IgD-negative memory B cell (primary cell): ENCODE measurements at regions not wholly inside any gene's neighbourhood (a gene's known extent, or its start where the extent isn't known, plus 50 kb on each side); places are given as distances from the start of the nearest gene placed in this dataset.

Experiments
- H3K27ac Mint-ChIP-seq, 3 donors: one replicate each; pipeline ENCODE4 v1.8.0; 2020 to 2022; ENCODE audit warnings: mild to moderate bottlenecking in 3 of 3, mixed read lengths in 3 of 3, moderate library complexity in 1 of 3
- H3K27me3 Mint-ChIP-seq: one replicate; pipeline ENCODE4 v1.8.0; 2021; ENCODE audit warnings: mixed read lengths
- H3K36me3 Mint-ChIP-seq: one replicate; pipeline ENCODE4 v1.8.0; 2020; ENCODE audit warnings: mild to moderate bottlenecking, mixed read lengths
- H3K4me1 Mint-ChIP-seq, 3 donors: one replicate each; pipeline ENCODE4 v1.8.0; 2020 to 2022; ENCODE audit warnings: mixed read lengths in 3 of 3, mild to moderate bottlenecking in 1 of 3
- H3K4me3 Mint-ChIP-seq, 4 donors: one replicate each; pipeline ENCODE4 v1.8.0; 2020 to 2022; ENCODE audit warnings: mild to moderate bottlenecking in 4 of 4, mixed read lengths in 4 of 4, moderate library complexity in 3 of 4
- H3K9me3 Mint-ChIP-seq, 3 donors: one replicate each; pipeline ENCODE4 v1.8.0; 2020 to 2021; ENCODE audit warnings: mixed read lengths in 3 of 3, mild to moderate bottlenecking in 1 of 3

DNA sequence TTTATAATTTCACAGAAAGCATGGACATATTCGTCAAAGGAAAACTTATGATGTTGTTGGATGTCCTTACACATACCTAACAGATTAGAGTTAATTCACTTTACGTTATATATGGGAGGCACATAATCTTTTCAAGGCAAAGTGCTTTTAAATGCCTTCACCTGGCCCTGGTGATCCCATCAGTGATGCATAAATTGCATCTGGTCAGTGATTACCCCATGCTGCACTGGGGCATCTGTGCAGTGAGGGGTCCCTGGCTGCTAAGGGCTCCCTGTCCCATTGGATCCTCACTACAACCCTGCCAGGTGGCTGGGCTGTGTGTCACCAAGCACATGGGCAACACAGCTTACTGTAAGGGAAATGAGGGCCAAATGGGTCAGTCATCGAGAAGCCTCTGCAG lies 441.1 kb downstream of the RPS24 start:
- no peaks in the 10 kb centered on the region for H3K4me1 Mint-ChIP-seq
- H3K4me3 Mint-ChIP-seq: no peak overlapping the region
- H3K36me3 Mint-ChIP-seq: no peaks in the 10 kb centered on the region
- peaks cover 3% of the 10 kb centered on the region for H3K27me3 Mint-ChIP-seq
- H3K27ac Mint-ChIP-seq: no peak overlapping the region
- no peaks in the 10 kb centered on the region for H3K9me3 Mint-ChIP-seq

DNA sequence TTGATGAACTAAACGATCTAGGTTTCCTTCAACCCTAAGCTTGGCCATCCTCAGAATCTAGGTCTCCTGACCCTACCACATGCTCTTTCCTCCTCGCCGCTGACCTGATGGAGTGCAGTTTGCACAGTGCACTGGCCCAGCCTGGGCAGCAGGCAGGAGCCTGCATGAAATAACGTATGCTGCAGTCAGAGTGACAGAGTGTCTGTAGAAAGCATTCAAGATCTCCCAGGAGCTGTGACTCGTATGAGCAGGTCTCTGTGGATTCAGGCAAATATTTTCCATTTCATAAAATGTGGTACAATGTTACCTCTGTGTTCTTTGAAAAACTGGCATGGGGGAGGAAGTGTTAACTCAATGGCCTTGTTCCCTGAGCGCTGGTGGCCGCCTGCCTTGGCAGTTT lies 441.8 kb downstream of the RPS24 start:
- Mint-ChIP-seq H3K36me3 (no peaks in the 10 kb centered on the region), H3K4me3 (no peak overlapping the region), H3K9me3 (no peaks in the 10 kb centered on the region), H3K27me3 (peaks cover 3% of the 10 kb centered on the region), H3K27ac (no peak overlapping the region), H3K4me1 (no peaks in the 10 kb centered on the region)

DNA sequence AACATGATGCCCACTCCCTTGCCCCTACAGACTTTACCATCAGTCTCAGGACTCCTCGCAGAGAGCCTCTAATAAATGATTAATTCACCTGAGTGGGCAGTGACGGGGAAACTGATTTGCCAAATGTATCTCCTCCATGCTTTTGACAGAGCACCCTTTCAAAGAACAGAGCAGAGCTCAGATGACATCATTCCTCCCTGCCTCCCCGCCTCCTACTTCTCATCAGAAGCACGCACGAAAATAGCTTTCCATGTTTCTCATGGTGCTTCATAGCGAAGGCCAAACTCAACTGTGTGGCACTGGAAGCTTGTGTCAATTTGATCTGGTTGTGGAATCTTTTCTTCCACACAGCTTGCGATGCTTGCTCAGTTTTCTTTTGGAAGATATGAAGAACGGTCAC lies 442.5 kb downstream of the RPS24 start:
- no peak overlapping the region for H3K27ac Mint-ChIP-seq
- peaks cover 4% of the 10 kb centered on the region for H3K27me3 Mint-ChIP-seq
- H3K4me3 Mint-ChIP-seq: no peak overlapping the region
- H3K4me1 Mint-ChIP-seq: no peaks in the 10 kb centered on the region
- H3K9me3 Mint-ChIP-seq: no peaks in the 10 kb centered on the region
- H3K36me3 Mint-ChIP-seq: no peaks in the 10 kb centered on the region

DNA sequence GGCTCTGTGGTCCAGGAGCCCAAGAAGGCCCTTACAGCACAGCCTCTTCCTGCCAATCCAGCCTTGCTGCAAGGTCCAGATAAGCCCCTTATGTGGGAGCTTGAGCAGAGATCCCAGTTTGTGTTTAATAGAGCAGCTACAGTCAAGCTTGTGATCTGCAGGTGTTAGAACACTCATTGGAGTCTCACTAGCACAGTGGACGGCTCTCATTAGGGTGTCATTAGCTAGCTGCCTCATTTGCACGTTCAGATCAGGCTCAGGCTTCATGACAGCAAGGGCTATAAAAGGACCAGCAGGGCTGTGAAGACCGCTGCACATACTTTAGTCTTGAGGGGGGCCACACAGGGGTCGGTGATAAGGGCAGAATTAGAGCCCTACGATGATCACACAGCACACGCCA lies 443.2 kb downstream of the RPS24 start:
- no peak overlapping the region for H3K27ac Mint-ChIP-seq
- H3K4me1 Mint-ChIP-seq: no peaks in the 10 kb centered on the region
- H3K4me3 Mint-ChIP-seq: no peak overlapping the region
- H3K27me3 Mint-ChIP-seq: peaks cover 3% of the 10 kb centered on the region
- H3K9me3 Mint-ChIP-seq: no peaks in the 10 kb centered on the region
- H3K36me3 Mint-ChIP-seq: no peaks in the 10 kb centered on the region

DNA sequence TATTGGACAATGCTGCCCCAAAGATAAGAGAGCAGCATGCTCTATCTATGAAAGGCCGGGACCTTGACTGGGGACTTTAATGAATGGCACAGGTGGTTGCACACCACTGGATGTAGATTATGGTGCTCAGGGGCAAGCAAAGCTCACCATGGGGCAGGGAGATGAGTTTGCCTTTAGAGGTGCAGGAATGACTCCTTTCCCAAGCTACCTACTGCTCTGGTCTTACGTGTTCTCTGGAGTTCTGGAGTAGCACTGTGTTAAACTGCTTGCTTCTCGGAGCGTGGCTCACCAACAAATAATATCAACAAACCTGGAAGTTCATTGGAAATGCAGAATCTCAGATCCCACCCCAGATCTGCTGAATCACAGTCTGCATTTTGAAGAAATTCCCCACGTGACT lies 445.3 kb downstream of the RPS24 start:
- Mint-ChIP-seq H3K27me3 (peaks cover 3% of the 10 kb centered on the region), H3K4me3 (no peak overlapping the region), H3K36me3 (no peaks in the 10 kb centered on the region), H3K27ac (no peak overlapping the region), H3K4me1 (no peaks in the 10 kb centered on the region), H3K9me3 (no peaks in the 10 kb centered on the region)

DNA sequence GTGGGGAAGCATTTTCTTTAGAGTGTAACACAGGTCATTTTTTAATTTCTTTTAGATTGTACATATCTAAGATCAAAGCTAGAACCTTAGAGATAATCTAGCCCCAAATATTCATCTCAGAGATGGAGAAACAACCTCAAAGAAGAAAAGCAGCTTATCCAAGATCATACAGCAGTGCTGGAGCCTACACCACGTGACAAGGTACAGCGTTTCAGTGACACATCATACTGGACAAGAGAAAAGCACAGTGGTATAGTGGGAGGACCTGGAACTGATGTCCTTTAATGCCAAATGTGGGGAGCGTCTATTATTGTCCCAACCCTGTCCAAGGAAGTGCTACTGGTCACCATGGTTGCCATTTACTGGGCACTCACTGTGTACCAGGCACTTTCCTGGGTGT lies 445.8 kb downstream of the RPS24 start:
- Mint-ChIP-seq H3K27me3 (peaks cover 6% of the 10 kb centered on the region), H3K4me3 (no peak overlapping the region), H3K36me3 (no peaks in the 10 kb centered on the region), H3K4me1 (no peaks in the 10 kb centered on the region), H3K9me3 (no peaks in the 10 kb centered on the region), H3K27ac (no peak overlapping the region)

DNA sequence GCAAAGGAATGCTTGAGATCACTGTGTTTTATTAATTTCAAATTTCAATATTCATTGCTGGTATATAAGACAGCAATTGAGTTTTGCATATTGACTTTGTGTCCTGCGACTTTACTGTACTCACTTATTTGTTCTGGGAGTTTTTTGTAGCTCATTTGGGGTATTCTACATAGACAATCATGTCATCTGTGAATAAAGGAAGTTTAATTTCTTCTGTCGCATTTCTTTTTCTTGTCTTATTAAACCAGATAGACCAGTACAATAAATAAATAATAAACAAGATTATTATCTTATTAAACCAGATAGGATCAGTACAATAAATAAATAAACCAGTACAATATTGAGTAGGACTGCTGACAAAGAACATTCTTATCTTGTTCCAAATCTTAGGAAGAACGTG lies 448.2 kb downstream of the RPS24 start:
- Mint-ChIP-seq H3K9me3 (no peaks in the 10 kb centered on the region), H3K4me1 (no peaks in the 10 kb centered on the region), H3K4me3 (no peak overlapping the region), H3K27ac (no peak overlapping the region), H3K27me3 (peaks cover 4% of the 10 kb centered on the region), H3K36me3 (no peaks in the 10 kb centered on the region)

DNA sequence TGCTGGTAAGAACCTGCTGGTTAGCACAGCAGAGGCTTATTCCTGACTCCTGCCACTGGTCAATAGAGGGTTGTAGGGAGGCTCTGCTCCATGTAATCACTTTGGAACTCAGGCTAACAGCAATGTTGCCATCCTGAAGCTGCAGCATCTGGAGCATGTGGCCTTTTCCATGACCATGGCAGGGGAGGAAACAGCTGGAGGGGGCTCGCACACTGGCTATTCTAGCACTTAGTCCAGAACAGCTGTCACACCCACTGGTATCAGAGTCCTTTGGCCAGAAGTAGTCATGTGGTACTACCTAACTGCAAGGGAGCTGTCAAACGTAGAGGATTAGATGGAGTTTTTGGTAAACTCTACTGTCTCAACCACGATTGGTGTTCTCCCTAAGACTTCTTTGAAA lies 450.0 kb downstream of the RPS24 start:
- Mint-ChIP-seq H3K27me3 (peaks cover 7% of the 10 kb centered on the region), H3K27ac (no peak overlapping the region), H3K36me3 (peaks cover under 1% of the 10 kb centered on the region), H3K4me3 (no peak overlapping the region), H3K9me3 (peaks cover 0 to 3% (median under 1%) of the 10 kb centered on the region in 3 donors), H3K4me1 (no peaks in the 10 kb centered on the region)

DNA sequence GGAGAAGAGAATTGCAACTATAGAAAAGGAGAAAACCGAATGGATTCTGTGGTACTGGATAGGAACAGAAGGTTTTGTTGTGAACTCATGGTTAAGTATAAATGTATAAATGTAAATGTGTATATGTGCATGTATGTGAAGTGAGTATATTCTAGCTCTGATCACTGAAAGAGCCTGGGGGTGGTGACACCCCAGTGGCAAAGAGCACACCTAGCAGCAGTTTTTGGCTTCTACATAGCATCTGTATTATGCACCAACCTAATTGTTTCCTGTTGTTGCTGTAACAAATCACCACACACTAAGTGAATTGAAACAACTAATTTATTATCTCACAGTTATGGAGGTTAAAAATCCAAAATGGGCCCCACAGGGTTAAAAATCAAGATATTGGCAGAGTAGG lies 455.4 kb downstream of the RPS24 start:
- Mint-ChIP-seq H3K4me1 (no peaks in the 10 kb centered on the region), H3K27me3 (peaks cover 16% of the 10 kb centered on the region), H3K27ac (no peak overlapping the region), H3K4me3 (no peak overlapping the region), H3K9me3 (peaks cover 10 to 18% (median 11%) of the 10 kb centered on the region in 3 donors), H3K36me3 (peaks cover 2% of the 10 kb centered on the region)

DNA sequence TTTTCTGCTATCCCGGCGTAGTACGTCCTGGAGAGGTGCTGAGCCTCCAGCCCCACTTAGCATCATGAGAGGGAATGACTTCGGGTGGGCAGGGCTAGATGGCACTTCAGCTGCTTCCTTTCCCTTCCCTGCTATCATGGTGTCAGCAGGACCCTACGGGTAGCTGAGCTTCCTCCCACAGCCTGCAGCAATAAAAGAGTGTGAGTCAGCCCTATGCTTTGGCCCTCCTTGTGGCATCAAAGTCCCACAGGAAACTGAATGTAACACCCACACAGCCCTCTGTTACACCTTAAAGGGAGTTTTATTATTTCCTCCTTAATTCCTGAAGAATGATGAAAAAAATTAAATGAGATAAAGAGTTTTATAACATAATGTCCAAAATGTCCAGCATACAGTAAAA lies 458.1 kb downstream of the RPS24 start:
- peaks cover 10 to 18% (median 11%) of the 10 kb centered on the region in 3 donors for H3K9me3 Mint-ChIP-seq
- no peak overlapping the region for H3K27ac Mint-ChIP-seq
- H3K27me3 Mint-ChIP-seq: peaks cover 15% of the 10 kb centered on the region
- peaks cover 2% of the 10 kb centered on the region for H3K36me3 Mint-ChIP-seq
- H3K4me1 Mint-ChIP-seq: no peaks in the 10 kb centered on the region
- no peak overlapping the region for H3K4me3 Mint-ChIP-seq

DNA sequence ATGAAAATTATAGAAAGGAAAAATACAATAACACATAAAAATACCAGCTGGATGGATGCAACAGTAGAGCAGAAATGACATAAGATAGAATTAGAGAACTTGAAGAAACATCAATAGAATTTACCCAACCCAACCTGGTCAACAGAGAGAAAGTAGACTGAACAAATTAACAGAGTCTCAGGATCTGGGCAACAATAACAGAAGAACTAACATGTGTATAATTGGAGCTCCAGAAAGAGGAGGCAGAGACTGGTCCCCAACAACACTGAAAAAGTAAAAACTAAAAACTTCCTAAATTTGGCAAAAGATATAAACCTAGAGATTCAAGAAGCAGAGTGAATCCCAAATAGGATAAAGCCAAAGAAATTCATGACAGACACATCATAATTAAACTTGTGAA lies 458.8 kb downstream of the RPS24 start:
- Mint-ChIP-seq H3K27ac (no peak overlapping the region), H3K27me3 (peaks cover 12% of the 10 kb centered on the region), H3K9me3 (peaks cover 10 to 18% (median 11%) of the 10 kb centered on the region in 3 donors), H3K4me3 (no peak overlapping the region), H3K4me1 (no peaks in the 10 kb centered on the region), H3K36me3 (peaks cover 2% of the 10 kb centered on the region)

DNA sequence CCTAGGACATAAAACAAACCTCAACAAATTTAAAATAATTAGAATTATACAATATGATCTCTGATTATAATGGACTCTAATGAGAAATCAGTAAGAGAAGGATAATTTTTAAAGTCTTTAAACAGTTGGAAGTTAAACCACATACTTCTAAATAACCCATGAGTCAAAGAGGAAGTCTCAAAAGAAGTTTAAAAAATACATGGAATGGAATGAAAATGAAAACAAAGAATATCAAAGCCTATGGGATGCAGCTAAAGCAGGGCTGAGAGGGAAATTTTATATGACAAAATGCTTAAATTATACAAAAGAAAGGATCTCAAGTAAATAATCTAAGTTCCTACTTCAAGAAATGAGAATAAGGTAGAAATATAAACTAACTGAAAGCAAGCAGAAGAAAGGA lies 460.5 kb downstream of the RPS24 start:
- no peaks in the 10 kb centered on the region for H3K36me3 Mint-ChIP-seq
- no peak overlapping the region for H3K4me3 Mint-ChIP-seq
- no peak overlapping the region for H3K27ac Mint-ChIP-seq
- H3K27me3 Mint-ChIP-seq: peaks cover 12% of the 10 kb centered on the region
- peaks cover 7 to 18% (median 9%) of the 10 kb centered on the region in 3 donors for H3K9me3 Mint-ChIP-seq
- H3K4me1 Mint-ChIP-seq: no peaks in the 10 kb centered on the region

DNA sequence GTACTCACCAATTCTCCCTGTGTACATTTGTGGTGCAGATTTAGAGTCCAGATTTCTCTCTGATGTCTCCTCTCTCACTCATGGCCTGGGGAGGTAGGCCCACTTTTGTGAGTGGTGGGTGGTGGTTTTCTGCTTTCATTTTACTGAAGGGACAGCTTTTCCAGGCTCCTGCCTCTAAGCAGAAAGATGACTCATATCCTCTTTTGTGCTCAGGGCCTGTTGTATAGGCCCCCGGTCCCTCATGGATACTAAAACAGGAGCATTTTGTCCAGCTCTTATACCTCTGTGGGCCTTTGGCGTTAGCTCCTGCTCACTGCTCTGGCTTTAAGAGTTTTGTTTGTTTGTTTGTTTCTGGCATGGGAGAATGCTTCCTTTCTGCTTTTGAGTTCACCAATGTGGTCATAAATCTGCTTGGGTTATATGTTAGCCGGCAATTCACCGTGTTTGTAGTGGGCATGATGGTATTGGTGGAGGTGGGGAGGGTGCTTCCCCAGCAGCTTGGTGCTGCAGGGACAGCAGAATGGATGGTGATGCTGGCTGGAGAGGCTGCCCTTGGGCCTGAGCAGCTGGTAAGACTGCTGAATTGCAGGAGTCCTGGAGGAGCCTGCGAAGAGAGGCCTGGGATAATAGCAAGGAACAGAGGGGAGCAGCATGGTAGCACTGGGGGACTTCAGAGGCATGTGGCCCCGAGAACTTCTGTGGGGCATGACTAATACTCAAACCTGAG lies 468.7 kb downstream of the RPS24 start:
- Mint-ChIP-seq H3K36me3 (no peaks in the 10 kb centered on the region), H3K27me3 (peaks cover 6% of the 10 kb centered on the region), H3K9me3 (peaks cover 0 to 2% (median 0%) of the 10 kb centered on the region in 3 donors), H3K27ac (no peak overlapping the region), H3K4me3 (no peak overlapping the region), H3K4me1 (no peaks in the 10 kb centered on the region)

DNA sequence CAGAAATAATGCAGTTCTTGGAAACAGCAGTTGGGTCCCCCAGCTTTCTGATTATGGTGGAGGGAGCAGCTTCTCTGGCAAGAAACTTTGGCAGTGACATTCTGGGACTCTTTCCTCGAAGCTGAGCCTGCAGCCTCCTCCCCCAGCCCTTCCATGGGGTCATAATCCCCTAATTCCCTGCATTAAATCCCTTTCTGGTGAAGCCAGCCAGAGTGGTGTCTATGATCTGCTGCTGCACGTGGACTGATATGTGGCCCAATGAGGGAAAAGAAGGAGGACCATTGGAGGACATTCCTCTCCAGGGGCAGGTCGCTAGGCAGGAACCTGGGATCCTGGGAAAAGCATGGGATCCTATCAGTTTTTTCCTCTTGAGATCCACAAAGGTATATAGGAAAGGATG lies 470.5 kb downstream of the RPS24 start:
- H3K27ac Mint-ChIP-seq: no peak overlapping the region
- H3K4me3 Mint-ChIP-seq: no peak overlapping the region
- H3K4me1 Mint-ChIP-seq: no peaks in the 10 kb centered on the region
- peaks cover 0 to 2% (median 0%) of the 10 kb centered on the region in 3 donors for H3K9me3 Mint-ChIP-seq
- H3K36me3 Mint-ChIP-seq: no peaks in the 10 kb centered on the region
- H3K27me3 Mint-ChIP-seq: peaks cover 6% of the 10 kb centered on the region

DNA sequence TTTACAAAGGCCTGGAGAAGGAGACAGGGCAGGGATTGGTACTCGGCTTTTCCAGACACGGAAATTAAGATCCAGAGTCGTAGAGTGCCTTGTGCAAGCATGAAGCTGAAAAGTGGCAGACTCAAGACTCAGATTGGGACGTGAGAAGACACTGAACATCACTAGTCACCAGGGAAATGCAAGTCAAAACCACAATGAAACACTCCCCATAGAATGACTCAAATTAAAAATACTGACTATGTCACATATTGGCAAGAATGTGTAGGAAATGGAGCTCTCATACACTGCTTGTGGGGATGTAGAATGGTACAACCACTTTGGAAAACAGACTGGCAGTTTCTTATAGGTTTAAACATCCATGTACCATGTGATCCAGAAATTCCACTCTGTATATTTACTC lies 472.0 kb downstream of the RPS24 start:
- no peak overlapping the region for H3K27ac Mint-ChIP-seq
- H3K9me3 Mint-ChIP-seq: peaks cover 0 to 2% (median 0%) of the 10 kb centered on the region in 3 donors
- H3K4me3 Mint-ChIP-seq: no peak overlapping the region
- no peaks in the 10 kb centered on the region for H3K36me3 Mint-ChIP-seq
- peaks cover 7% of the 10 kb centered on the region for H3K27me3 Mint-ChIP-seq
- H3K4me1 Mint-ChIP-seq: no peaks in the 10 kb centered on the region

DNA sequence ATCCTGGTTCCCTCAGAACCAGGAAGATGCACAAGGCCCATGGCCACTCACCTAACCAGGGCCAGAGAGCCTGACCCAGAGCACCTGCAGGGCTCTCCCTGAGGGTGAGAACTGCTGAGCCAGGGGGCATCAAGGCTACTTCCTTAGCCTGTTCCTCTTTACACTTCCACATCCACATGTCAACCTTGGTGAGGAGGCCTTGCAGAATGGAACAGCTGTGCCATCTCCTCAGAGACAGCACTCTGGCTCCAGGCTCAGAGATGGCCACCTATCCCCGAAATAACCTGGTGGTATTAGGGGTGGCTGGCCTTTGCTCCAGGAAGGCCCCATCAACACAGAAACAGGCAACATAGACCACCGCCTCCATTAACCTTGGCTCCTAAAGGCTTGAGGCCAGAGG lies 473.0 kb downstream of the RPS24 start:
- no peak overlapping the region for H3K27ac Mint-ChIP-seq
- no peaks in the 10 kb centered on the region for H3K36me3 Mint-ChIP-seq
- H3K27me3 Mint-ChIP-seq: peaks cover 7% of the 10 kb centered on the region
- H3K4me1 Mint-ChIP-seq: no peaks in the 10 kb centered on the region
- H3K4me3 Mint-ChIP-seq: no peak overlapping the region
- peaks cover 0 to 2% (median 0%) of the 10 kb centered on the region in 3 donors for H3K9me3 Mint-ChIP-seq
